Body of pancreas (tissue), 1 donor: ENCODE measurements at regions not wholly inside any gene's neighbourhood (a gene's known extent, or its start where the extent isn't known, plus 50 kb on each side); places are given as distances from the start of the nearest gene placed in this dataset. TPM values are rescaled to one million over a fixed set of nuclear protein-coding genes. Genes with fewer than 3 reads are reported as not detected.

ENCODE experiments used
- small RNA-seq: library from RNA; depleted of rRNA; stranded (forward); fragments of <200 nt; gene quantifications from one replicate; pipeline ENCODE3, GENCODE V24; 2016

Small RNA genes in the stretch of these regions (small RNA-seq; reads per million reads assigned to genes)
- gene AC093787.1: not detected
